Hippocampal formation (tissue), 2 donors: ENCODE measurements at regions not wholly inside any gene's neighbourhood (a gene's known extent, or its start where the extent isn't known, plus 50 kb on each side); places are given as distances from the start of the nearest gene placed in this dataset.
"Not testable (repeated sequence)": the region's sequence is repeated elsewhere in the genome, so short reads cannot be mapped to it uniquely, and the experiment has no call there.

Experiments used
- DNase-seq, 2 donors: peaks; one replicate each; lab custom pipeline; 2025; lab: John Stamatoyannopoulos, UW

DNA sequence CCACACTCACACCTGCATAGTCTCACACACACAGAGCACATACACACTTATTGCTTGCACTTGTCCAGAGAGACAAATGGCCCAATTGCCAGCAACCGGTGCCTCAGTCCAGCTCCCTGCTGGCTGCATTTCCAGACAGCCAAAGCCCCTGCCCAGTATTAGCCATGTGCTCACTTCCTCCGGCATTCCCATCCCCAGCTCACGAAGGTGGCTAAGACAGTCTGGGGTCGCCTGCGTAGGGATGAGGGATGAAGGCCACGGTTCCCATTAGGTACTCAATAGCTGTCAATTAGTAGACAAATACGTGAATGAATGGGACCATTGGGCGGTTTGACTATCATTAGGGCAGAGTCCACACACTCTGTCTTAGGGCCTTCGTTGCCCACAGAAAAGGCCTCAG lies 146.8 kb upstream of the EGLN3 start:
- no peak for DNase-seq

DNA sequence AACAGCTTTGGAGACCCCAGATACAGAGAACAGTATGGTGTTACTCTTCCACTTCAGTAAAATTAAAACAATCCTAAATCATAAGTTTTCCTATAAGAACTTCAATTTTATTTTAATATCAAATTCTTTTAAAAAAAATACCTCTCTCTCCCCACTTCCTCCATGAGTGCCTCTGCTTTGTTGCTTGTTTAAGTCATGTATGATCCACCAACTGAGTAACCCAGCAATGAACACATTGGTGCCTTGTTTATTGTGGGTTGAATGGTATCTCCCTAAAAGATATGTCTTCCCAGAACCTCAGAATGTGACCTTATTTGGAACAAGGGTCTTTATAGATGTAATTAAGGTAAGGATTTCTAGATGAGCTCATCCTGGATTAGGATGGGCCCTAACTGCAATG lies 143.5 kb upstream of the EGLN3 start:
- DNase-seq, result no peak

DNA sequence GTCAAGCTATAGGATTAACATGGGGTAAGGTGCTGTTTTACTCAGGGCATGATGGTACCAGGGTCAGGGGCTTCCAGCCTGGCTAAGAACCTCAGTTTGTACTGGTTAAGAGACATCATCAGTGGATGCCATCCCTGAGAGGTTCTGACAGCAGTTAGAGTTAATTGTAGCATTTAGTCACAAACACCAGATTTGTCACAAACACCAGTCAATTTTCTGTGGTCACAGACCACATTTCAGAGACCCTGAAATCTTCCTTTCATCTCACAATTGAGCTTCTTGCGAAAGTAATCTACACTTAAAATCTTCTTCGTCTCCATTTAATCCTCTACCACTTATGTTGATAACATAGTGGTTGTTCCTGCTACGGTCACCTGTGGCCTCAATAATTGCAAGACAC lies 143.0 kb upstream of the EGLN3 start:
- no peak for DNase-seq

DNA sequence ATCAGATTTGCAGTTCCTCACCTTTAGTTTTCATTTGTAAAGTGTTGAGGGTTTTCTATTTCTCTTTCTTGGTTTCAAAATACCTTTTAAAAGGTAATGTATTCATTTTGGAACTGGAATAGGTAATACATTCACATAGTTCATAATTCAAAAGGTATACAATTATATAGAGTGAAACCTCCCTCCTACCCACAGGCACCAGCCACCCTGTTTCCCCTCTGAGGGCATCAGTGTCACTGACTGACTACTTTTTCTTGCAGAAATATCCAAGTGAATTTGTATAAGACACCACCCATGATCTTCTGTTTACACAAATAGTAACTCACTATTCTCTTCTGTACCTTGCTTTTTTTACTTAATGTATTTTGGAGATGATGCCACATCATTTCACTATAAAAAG lies 139.6 kb upstream of the EGLN3 start:
- no peak for DNase-seq

DNA sequence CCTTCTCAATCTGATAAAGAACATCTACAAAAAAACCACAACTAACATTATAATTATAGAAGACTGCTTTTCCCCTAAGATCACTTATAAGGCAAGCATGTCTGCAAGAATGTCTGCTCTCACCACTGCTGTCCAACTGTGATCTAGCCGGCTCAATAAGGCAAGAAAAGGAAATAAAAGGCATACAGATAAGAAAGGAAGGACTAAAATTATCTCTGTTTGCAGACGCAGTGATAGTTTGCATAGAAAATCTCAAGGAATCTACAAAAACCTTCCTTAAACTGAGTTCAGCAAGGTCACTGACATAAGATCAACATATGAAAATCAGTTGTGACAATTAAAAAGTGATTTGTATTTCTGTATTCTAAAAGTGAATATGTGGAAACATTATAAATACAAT lies 138.0 kb upstream of the EGLN3 start:
- DNase-seq, result no peak

DNA sequence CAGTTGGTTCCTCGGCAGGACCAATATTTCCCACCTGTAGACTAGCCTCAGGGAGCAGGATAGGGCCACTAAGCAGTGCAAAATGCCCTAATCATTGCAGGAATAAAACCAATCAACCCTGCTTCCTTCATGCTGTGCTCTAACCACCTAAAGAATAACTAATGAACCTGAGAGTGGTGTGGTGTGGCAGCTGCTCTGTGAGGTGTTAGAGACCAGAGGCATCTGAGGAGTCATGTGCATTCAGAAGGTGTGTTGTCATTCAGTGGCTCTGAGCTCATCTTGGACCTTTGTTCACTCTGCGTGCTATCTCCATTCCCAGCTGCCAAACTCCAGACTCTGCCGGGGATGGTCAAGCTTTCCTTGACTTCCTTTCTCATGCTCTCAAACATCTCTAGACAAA lies 136.7 kb upstream of the EGLN3 start:
- no peak for DNase-seq

DNA sequence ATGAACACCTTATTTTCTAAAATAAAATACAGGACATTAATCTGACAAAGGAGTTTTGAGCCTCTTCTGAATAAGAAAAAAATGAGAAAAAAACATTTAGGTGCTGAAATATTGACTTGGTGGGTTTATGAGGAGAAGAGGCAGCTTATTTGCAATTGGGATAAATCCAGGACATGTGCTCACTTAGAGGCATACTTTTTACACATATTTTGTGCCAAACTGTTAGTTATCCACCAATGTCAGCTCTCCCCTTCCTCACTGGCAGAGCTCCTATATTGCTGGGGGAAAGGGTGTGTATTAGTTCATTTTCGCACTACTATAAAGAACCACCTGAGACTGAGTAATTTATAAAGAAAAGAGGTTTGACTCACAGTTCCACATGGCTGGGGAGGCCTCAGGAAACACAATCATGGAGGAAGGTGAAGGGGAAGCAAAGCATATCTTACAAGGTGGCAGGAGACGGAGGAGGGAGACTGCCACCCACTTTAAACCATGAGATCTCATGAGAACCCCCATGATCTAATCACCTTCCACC lies 135.4 kb upstream of the EGLN3 start:
- no peak for DNase-seq

DNA sequence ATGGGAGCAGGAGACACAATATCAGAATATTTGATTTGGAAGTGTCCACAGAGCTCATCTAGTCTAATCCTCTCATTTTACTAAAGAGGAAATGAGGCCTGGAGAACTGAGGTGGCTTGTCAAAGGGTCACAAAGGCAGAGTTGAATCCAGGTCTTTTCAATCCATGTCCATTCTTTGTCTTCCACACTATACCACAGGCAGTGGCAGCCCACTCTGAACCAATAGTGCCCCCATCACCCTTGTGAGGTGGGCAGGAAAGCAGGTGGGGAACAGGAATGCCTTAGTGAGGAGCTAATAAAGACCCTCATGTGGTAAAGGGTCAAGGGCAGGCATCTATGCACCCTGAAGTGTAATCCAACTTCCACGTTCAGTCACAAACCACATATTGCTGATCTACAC lies 134.8 kb upstream of the EGLN3 start:
- no peak for DNase-seq

DNA sequence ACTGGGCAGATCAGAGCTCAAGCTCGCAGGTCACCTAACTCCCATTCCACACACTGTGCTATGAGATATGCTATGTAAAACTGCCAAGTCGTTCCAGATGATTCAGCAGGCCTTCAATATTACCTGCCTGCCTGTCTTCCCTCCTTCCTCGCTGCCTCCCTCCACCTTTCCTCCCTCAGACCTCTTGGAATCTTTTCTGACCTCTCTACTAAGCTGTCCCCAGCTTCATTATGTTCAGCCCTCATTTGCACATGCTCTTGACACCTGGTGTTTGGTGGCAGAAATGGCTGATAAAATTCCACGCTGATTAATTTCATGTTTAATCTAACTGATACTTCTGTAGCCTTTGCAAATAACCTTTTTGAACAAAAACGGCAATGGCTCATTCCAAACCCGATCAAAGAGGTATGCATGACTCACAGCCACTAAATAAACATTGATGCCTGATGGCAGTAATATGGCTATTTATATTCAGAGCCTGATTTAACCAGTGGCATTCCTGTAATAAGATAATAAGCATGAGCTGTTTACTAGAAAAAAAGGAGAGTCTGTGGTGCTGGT lies 130.8 kb upstream of the EGLN3 start:
- no peak for DNase-seq

DNA sequence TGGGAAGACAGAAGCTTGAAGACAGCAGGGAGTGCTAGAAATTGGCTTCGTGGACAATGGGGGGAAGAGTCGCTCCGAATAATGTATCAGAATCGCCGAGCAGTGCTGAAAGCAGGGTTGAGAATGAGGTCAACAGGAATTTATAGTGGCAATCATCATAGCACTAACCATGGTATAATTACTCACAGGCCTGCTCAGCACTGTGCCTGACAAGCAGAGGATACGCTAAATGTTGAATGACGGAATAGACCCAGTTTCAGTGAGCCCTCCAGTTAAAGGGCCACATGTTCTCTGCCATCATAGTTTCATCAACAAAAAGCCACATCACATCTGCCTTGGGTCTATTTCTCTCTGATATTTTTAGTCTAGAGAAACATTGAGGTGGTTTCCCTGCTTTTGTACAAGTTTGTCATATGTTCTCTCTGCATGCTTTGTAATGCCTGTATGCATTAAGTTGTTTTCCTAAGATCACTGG lies 130.3 kb upstream of the EGLN3 start:
- no peak for DNase-seq

DNA sequence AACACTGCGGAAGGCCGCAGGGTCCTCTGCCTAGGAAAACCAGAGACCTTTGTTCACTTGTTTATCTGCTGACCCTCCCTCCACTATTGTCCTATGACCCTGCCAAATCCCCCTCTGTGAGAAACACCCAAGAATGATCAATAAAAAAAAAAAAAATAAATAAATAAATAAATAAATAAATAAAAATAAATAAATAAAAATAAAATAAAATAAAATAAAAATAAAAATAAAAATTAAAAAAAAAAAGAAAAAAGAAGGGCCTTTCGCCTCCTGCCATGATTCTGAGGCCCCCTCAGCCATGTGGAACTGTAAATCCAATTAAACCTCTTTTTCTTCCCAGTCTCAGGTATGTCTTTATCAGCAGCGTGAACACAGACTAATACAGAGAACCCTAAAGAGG lies 128.8 kb upstream of the EGLN3 start:
- DNase-seq, result not testable (repeated sequence)

DNA sequence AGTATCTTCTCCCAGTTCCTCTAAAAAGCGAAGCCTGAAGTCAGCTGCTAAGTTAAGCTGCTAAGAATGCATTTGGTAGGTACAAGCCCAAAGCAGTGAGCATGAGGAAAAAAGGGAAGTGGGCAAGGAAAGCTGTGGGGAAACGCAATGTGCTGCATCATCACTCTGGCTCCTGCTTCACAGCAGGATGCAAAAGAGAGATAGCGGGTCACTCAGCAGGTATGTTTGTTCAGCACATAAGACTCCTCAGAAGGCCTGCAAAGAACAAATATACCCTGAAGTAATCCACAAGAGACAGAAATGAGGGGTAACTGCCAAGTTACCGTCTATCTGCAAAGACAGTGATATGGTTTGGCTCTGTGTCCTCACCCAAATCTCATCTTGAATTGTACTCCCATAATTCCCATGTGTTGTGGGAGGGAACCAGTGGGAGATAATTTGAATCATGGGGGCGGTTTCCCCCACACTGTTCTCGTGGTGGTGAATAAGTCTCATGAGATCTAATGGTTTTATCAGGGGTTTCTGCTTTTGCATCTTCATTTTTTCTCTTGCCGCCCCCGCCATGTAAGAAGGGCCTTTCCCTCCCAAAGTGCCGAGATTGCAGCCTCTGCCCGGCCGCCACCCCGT lies 127.4 kb upstream of the EGLN3 start:
- peak in 1 of 2 donors; percentile 2 for DNase-seq

DNA sequence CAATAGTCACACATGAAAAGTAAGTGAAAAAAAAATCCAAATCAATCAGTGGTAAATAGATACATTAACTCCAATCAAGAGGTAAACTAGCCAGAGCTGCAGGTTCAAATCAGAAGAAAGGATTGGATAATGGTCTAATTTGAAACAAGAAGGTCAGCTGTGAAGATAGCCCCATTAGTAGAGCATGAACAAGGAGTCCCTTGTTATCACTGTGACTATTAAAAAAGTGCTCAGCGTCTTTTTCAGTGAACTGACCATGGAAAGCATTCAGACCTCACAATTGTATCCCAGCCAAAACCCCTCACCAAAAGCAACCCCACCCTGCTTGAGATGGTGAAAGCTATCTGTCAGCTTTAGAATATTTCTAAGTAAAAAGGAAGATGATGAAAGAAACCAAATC lies 125.0 kb upstream of the EGLN3 start:
- no peak for DNase-seq

DNA sequence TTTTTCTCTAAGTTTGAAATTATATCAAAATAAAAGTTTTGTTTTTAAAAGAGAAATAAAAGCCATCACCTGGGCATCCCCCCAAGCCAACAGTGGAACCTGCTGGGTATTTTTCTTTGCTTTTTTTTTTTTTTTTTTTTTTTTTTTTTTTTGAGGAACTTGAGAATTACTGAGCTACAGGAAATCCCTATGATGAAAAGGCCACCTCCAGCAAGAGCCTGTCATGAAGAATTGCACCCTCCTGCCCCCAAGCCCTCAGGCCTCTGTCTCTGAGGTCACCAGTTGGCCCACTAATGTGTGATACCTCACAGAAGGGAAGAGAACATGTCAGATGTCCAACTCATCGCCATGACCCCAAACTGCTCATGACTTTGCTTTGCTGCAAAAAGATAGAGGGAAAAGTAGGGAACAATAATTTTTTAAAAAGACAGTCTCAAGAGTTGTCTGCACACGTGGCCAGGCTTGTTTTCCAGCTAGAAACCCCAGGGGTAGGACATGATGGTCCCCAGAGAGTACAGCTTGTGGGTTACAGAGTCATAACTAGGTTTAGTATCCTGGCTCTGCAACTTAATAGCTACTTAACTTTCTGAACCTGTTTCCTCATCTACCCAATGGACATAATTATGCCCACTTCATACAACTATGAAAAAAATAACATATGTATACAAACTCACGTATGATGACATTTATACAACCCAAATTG lies 124.3 kb upstream of the EGLN3 start:
- DNase-seq, result no peak

DNA sequence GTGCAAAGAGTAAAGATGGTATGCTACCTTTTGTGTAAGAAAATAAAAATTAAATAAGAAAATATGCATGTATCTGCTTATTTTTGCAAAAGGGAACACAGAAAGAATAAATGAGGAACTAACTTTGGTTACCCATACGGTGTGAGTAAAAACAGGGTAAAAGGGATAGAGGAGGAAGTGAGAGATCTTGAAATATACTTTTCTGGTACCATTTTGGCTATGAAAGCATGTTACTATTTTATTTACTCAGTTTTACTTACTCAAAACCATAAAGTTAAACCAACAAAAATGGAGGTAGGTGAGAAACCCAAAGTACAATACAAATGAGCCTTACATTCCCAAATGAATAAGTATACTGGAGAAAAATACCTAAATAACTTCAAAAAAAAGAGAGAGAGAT lies 122.0 kb upstream of the EGLN3 start:
- no peak for DNase-seq

DNA sequence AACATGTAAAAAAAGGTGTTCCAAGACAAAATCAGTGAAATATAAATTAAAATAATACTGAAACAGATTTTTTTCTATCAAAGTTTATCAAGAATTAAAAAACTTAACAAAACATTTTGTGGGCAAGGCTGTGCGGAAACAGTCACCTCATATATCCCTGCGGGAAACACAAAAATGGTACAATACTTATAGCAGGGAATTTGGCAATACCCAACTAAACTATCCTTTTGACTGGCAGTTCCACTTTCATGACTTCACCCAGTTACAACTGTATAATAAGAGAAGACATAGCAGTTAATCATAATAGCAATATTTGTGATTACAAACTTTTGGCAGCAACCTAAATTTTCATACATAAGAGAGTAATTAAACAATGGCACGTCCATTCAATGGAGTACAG lies 121.5 kb upstream of the EGLN3 start:
- DNase-seq, result no peak

DNA sequence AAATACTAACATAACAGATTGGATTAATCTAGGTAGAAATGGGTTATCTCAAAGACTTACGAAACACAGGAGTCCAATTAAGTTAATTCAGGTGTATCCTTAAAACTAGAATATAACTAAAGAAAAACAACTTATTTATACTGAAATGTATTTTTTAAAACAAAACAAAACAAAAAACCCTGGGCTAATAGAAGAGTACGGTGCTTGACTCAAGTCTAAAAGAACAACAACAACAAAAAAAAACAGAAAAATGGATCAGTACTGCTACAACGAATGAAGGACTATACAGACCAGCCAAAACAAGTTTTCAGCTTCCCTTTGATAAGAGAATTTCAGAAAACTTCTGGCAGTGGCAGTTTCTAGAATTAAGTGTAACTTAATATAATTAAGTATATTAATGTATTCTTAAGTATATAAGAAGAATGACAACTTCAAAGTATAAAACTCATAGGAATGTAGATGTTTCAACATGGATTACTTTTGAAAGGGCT lies 120.1 kb upstream of the EGLN3 start:
- DNase-seq, result no peak

DNA sequence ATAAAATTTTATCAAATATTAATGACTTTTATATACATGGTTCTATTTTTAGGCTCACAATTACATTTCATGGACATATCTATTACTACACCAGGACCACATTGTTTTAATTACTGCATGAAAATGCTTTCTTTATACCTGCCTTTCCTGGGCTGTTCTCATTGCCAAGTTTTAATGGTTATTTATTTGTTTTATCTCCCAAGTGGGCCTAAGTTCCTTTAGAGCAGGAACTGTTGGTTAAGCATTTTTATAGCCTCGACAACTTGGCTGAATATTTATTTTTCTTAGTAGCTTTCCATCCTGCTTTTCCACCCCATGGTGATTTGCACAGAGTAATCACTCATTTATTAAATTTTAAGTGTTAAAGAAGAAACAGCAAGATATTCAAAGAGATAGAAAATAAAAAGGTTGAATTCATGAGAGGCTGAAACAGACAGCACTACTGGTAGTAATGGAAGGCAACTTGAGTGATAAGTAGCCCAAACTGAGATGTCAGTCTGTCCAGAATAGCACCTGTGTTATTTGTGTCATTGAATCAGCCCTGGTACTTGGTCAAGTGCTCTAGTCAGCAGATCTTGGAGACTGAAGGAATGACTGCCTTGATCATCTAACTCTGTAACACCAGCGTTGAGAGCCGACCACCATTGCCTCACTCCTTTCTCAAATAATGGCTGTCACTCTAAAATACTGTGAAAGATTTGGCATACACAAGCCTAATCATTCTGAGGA lies 119.1 kb upstream of the EGLN3 start:
- DNase-seq, result no peak

DNA sequence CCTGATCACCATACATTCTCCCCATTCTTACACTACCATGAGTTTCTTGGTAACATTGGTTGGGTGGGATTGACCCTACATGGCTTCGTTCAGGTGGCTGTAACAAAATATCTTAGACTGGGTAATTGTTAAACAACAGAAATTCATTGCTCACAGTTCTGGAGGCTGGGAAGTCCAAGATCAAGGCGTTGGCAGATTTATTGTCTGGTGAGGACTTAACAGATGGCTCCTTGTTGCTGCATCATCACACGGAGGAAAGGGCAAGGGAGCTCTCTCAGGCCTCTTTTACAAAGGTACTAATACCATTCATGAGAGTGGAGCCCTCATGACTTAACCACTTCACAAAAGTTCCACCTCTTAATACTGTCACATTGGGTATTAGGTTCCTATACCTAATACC lies 116.7 kb upstream of the EGLN3 start:
- no peak for DNase-seq

DNA sequence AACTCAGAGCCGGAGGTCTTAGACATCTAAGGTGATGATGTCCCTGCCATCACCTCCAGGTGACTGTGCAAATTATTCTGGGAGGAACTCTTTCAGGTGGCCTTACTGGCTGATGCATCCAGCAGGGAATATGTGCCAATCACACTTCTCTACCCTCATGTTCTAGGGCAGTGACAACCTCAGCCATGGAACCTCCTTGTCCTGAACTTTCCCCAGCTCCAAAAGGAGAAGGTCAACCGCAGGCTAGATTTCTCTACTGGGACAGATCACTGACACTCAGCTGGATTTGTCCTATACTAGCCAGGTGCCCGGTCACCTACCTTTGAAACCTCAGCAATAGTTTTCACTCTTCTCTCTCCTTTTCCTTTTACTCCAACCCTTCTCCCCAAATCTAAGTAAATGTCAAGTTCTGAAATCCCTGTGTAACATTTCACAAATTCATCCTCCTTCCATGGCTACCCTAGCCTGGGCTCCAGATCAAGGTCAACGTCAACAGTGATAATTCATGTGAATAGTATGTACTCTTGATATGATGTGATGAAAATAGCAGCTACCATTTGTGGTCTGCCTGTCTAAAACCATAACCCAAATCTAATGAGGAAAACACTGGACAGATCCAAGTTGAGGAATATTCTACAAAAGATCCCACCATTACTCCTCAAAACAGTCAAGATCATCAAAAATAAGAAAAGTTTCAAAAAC lies 115.0 kb upstream of the EGLN3 start:
- DNase-seq, result no peak

DNA sequence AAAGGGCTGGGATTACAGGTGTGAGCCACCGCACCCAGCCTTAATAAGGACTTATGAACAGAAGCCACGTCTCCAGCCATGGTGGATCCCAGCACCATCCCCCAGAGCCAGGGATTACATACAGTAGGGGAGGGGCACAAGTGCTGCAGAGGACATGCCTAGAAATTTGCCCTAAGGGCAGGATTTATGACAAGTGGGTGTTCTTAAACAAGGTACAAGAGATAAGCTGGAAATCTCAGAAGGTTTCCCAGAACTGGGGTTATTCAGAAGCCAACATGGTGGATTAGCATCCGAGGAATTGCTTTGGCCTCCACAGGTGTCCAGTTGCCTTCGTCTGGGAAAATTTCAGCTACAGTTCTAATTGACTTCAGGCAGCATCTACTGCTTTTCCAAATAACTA lies 114.4 kb upstream of the EGLN3 start:
- no peak for DNase-seq

DNA sequence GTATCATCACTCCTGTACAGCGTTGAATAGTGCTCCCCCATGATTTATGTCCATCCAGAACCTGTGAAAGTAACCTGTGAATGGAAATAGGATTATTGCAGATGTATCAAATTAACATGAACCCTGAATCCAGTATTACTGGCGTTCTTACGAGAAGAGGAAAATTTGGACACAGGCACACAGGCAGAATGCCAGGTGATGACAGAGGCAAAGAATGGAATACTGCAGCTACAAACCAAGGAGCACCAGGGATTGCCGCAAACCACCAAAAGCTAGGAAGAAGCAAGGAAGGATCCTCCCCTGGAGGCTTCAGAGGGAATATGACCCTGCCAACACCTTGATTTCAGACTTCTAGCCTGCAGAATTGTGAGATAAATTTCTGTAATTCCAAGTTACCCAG lies 113.5 kb upstream of the EGLN3 start:
- no peak for DNase-seq
